Naive thymus-derived CD4-positive, alpha-beta T cell (primary cell): ENCODE measurements at regions not wholly inside any gene's neighbourhood (a gene's known extent, or its start where the extent isn't known, plus 50 kb on each side); places are given as distances from the start of the nearest gene placed in this dataset.
"Not testable (repeated sequence)": the region's sequence is repeated elsewhere in the genome, so short reads cannot be mapped to it uniquely, and the experiment has no call there.

Experiments
- ATAC-seq: fragments of 150-1000 bp; cut with Tn5 transposase; 2 replicates; pipeline ENCODE4 v1.10.0; 2021; ENCODE audit warnings: mild to moderate bottlenecking, moderate library complexity
- CTCF ChIA-PET: fragments of 350-600 bp; sonication (Branson Sonifier 250); formaldehyde crosslinking; loops from one replicate; lab custom pipeline; 2021; ENCODE audit warnings: antibody characterized with exemption; lab: Charles Lee
- POLR2A ChIA-PET: fragments of 350-600 bp; sonication (Branson Sonifier 250); formaldehyde crosslinking; loops from one replicate; lab custom pipeline; 2021; ENCODE audit warnings: antibody characterized with exemption, inconsistent platforms; lab: Charles Lee
- DNase-seq, 9 donors: peaks; one replicate each; pipeline versions ENCODE4 v3.0.0 to v3.0.0-alpha.2; 2020 to 2022; ENCODE audit warnings: mixed read lengths in 1 of 9
- H3K27ac ChIP-seq: one replicate; pipeline ENCODE4 v1.7.0; 2013; ENCODE audit warnings: mild to moderate bottlenecking, low read depth, low read length, moderate library complexity
- H3K27me3 ChIP-seq, 2 donors: one replicate each; pipeline ENCODE4 v1.7.0; 2013; ENCODE audit warnings: low read length in 2 of 2, mild to moderate bottlenecking in 2 of 2, moderate library complexity in 2 of 2; ENCODE audit not compliant: control insufficient read depth in 2 of 2, insufficient read depth in 2 of 2
- H3K36me3 ChIP-seq, 3 experiments: 1 replicate in 2 of 3; 2 replicates in 1 of 3; pipeline ENCODE4 v1.7.0; 2013; ENCODE audit warnings: low read length in 3 of 3, mild to moderate bottlenecking in 3 of 3, moderate library complexity in 1 of 3; ENCODE audit not compliant: insufficient read depth in 3 of 3, control insufficient read depth in 2 of 3
- H3K4me1 ChIP-seq, 2 donors: one replicate each; pipeline ENCODE4 v1.7.0; 2013; ENCODE audit warnings: low read length in 2 of 2, mild to moderate bottlenecking in 2 of 2, moderate library complexity in 1 of 2; ENCODE audit not compliant: control insufficient read depth in 2 of 2, insufficient read depth in 2 of 2
- H3K4me3 ChIP-seq: 2 replicates; pipeline ENCODE4 v1.7.0; 2013; ENCODE audit warnings: mild to moderate bottlenecking, low read length
- H3K9me3 ChIP-seq, 3 experiments: 1 replicate in 2 of 3; 2 replicates in 1 of 3; pipeline ENCODE4 v1.7.0; 2013; ENCODE audit warnings: low read length in 3 of 3; ENCODE audit not compliant: control insufficient read depth in 2 of 3
- H3K27ac Mint-ChIP-seq, 9 donors: one replicate each; pipeline ENCODE4 v1.8.0; 2020 to 2022; ENCODE audit warnings: mixed read lengths in 9 of 9, mild to moderate bottlenecking in 8 of 9, moderate library complexity in 5 of 9, inconsistent platforms in 2 of 9
- H3K27me3 Mint-ChIP-seq, 5 donors: one replicate each; pipeline ENCODE4 v1.8.0; 2021 to 2022; ENCODE audit warnings: mixed read lengths in 5 of 5, mild to moderate bottlenecking in 1 of 5
- H3K36me3 Mint-ChIP-seq, 5 donors: one replicate each; pipeline ENCODE4 v1.8.0; 2020 to 2022; ENCODE audit warnings: mixed read lengths in 5 of 5, mild to moderate bottlenecking in 3 of 5, inconsistent platforms in 1 of 5
- H3K4me1 Mint-ChIP-seq, 7 donors: one replicate each; pipeline ENCODE4 v1.8.0; 2020 to 2022; ENCODE audit warnings: mixed read lengths in 7 of 7, mild to moderate bottlenecking in 3 of 7, inconsistent platforms in 1 of 7
- H3K4me3 Mint-ChIP-seq, 10 donors: one replicate each; pipeline ENCODE4 v1.8.0; 2020 to 2022; ENCODE audit warnings: mild to moderate bottlenecking in 10 of 10, mixed read lengths in 10 of 10, moderate library complexity in 6 of 10, inconsistent platforms in 2 of 10
- H3K9me3 Mint-ChIP-seq, 11 donors: one replicate each; pipeline ENCODE4 v1.8.0; 2020 to 2022; ENCODE audit warnings: mixed read lengths in 11 of 11, mild to moderate bottlenecking in 4 of 11, inconsistent platforms in 1 of 11, moderate library complexity in 1 of 11
- intact Hi-C, 2 donors: fragments of 100-400 bp; cut with micrococcal nuclease; formaldehyde crosslinking; loops; one replicate each; pipeline ENCODE4 v1.15.1; 2023

- H3K27ac ChIP-seq: no peak overlapping the region
- peak overlapping the region in 1 of 10 donors; percentile 14 for H3K4me3 Mint-ChIP-seq
- DNase-seq (no peak), ATAC-seq (peak; percentile 60)
- H3K9me3 Mint-ChIP-seq: peaks cover 0 to 1% (median 0%) of the 10 kb centered on the region in 11 donors
- H3K36me3 ChIP-seq: no peaks in the 10 kb centered on the region
- no peak overlapping the region for H3K4me3 ChIP-seq
- H3K27ac Mint-ChIP-seq: no peak overlapping the region
- peaks cover 0 to 13% (median 5%) of the 10 kb centered on the region in 7 donors for H3K4me1 Mint-ChIP-seq
- H3K9me3 ChIP-seq: no peaks in the 10 kb centered on the region
- peaks cover 0 to 7% (median 0%) of the 10 kb centered on the region in 5 donors for H3K36me3 Mint-ChIP-seq
- POLR2A ChIA-PET: no interaction called here
- no peaks in the 10 kb centered on the region for H3K4me1 ChIP-seq
- H3K27me3 ChIP-seq: no peaks in the 10 kb centered on the region
- intact Hi-C loops: no loop called here
- peaks cover 0 to 5% (median 0%) of the 10 kb centered on the region in 5 donors for H3K27me3 Mint-ChIP-seq
- CTCF ChIA-PET: no interaction called here
Observed at GRCh38 chr14:99035268-99035667, 236.7 kb downstream of the BCL11B start.

GRCh38 chr14:99035712-99036610 is 236.0 kb downstream of the BCL11B start:
- no peak for DNase-seq
- Mint-ChIP-seq H3K4me3 (no peak overlapping the region), H3K4me1 (peaks cover 0 to 13% (median 5%) of the 10 kb centered on the region in 7 donors), H3K9me3 (peaks cover 0 to 1% (median 0%) of the 10 kb centered on the region in 11 donors), H3K27me3 (peaks cover 0 to 5% (median 0%) of the 10 kb centered on the region in 5 donors), H3K27ac (no peak overlapping the region), H3K36me3 (peaks cover 0 to 7% (median 0%) of the 10 kb centered on the region in 5 donors)
- intact Hi-C loops: no loop called here
- POLR2A ChIA-PET: no interaction called here
- H3K36me3 ChIP-seq: no peaks in the 10 kb centered on the region
- H3K27ac ChIP-seq: no peak overlapping the region
- CTCF ChIA-PET: no interaction called here
- H3K4me1 ChIP-seq: no peaks in the 10 kb centered on the region
- no peaks in the 10 kb centered on the region for H3K9me3 ChIP-seq
- no peak overlapping the region for H3K4me3 ChIP-seq
- no peak for ATAC-seq
- no peaks in the 10 kb centered on the region for H3K27me3 ChIP-seq

- POLR2A ChIA-PET: no interaction called here
- H3K4me1 ChIP-seq: no peaks in the 10 kb centered on the region
- H3K36me3 ChIP-seq: no peaks in the 10 kb centered on the region
Observed at GRCh38 chr14:99036611-99037293, 235.2 kb downstream of the BCL11B start.

GRCh38 chr14:99037326-99037725 is 234.7 kb downstream of the BCL11B start:
- H3K27ac ChIP-seq, intact Hi-C loops, CTCF ChIA-PET, ATAC-seq, H3K27ac Mint-ChIP-seq, H3K9me3 ChIP-seq, H3K36me3 ChIP-seq, H3K27me3 ChIP-seq, H3K4me3 Mint-ChIP-seq, H3K4me1 ChIP-seq, H3K4me3 ChIP-seq, H3K36me3 Mint-ChIP-seq, H3K27me3 Mint-ChIP-seq, DNase-seq, POLR2A ChIA-PET, H3K9me3 Mint-ChIP-seq: not testable (repeated sequence)
- peaks cover 0 to 13% (median 5%) of the 10 kb centered on the region in 7 donors for H3K4me1 Mint-ChIP-seq

More at GRCh38 chr14:99036611-99037293, 235.2 kb downstream of the BCL11B start:
- Histone ChIP-seq H3K27ac (no peak overlapping the region), H3K27me3 (no peaks in the 10 kb centered on the region), H3K4me3 (no peak overlapping the region), H3K9me3 (no peaks in the 10 kb centered on the region)
- CTCF ChIA-PET: no interaction called here
- Mint-ChIP-seq H3K4me3 (peak overlapping the region in 3 of 10 donors; percentile 10 to 29 (median 13)), H3K36me3 (peaks cover 0 to 7% (median 0%) of the 10 kb centered on the region in 5 donors), H3K9me3 (peaks cover 0 to 1% (median 0%) of the 10 kb centered on the region in 11 donors), H3K27ac (peak overlapping the region in 1 of 9 donors; percentile 36), H3K4me1 (peaks cover 0 to 13% (median 5%) of the 10 kb centered on the region in 7 donors), H3K27me3 (peaks cover 0 to 5% (median 0%) of the 10 kb centered on the region in 5 donors)
- DNase-seq (no peak), ATAC-seq (peak; percentile 61)
- intact Hi-C loops: no loop called here

- H3K4me3 ChIP-seq: no peak overlapping the region
- H3K36me3 Mint-ChIP-seq: peaks cover 0 to 2% (median 0%) of the 10 kb centered on the region in 5 donors
- ChIA-PET CTCF (no interaction called here), POLR2A (no interaction called here)
- H3K4me1 Mint-ChIP-seq: peaks cover 0 to 13% (median 5%) of the 10 kb centered on the region in 7 donors
- ATAC-seq: no peak
- no peaks in the 10 kb centered on the region for H3K9me3 ChIP-seq
- H3K4me3 Mint-ChIP-seq: no peak overlapping the region
- H3K4me1 ChIP-seq: no peaks in the 10 kb centered on the region
- no peak for DNase-seq
- intact Hi-C loops: no loop called here
- H3K27me3 ChIP-seq: no peaks in the 10 kb centered on the region
- H3K9me3 Mint-ChIP-seq: no peaks in the 10 kb centered on the region
- no peak overlapping the region for H3K27ac ChIP-seq
- peaks cover 0 to 5% (median 0%) of the 10 kb centered on the region in 5 donors for H3K27me3 Mint-ChIP-seq
- H3K36me3 ChIP-seq: no peaks in the 10 kb centered on the region
- H3K27ac Mint-ChIP-seq: no peak overlapping the region
Observed at GRCh38 chr14:99037777-99038430, 234.1 kb downstream of the BCL11B start.

GRCh38 chr14:99038431-99038820 is 233.6 kb downstream of the BCL11B start:
- H3K9me3 Mint-ChIP-seq: no peaks in the 10 kb centered on the region
- H3K36me3 Mint-ChIP-seq: no peaks in the 10 kb centered on the region
- no peak overlapping the region for H3K4me3 Mint-ChIP-seq
- no peaks in the 10 kb centered on the region for H3K9me3 ChIP-seq
- H3K4me1 Mint-ChIP-seq: peaks cover 0 to 13% (median 5%) of the 10 kb centered on the region in 7 donors
- ChIA-PET CTCF (no interaction called here), POLR2A (no interaction called here)
- intact Hi-C loops: no loop called here
- no peak overlapping the region for H3K4me3 ChIP-seq
- no peak for DNase-seq
- peak; percentile 62 for ATAC-seq
- peaks cover 0 to 5% (median 0%) of the 10 kb centered on the region in 5 donors for H3K27me3 Mint-ChIP-seq
- H3K27ac Mint-ChIP-seq: no peak overlapping the region
- no peaks in the 10 kb centered on the region for H3K4me1 ChIP-seq
- no peaks in the 10 kb centered on the region for H3K27me3 ChIP-seq
- H3K36me3 ChIP-seq: no peaks in the 10 kb centered on the region
- H3K27ac ChIP-seq: no peak overlapping the region
